IPS-15b (cell line): ENCODE measurements at regions not wholly inside any gene's neighbourhood (a gene's known extent, or its start where the extent isn't known, plus 50 kb on each side); places are given as distances from the start of the nearest gene placed in this dataset.

Experiments
- H3K27me3 ChIP-seq: one replicate; pipeline ENCODE4 v1.6.1; 2013; ENCODE audit warnings: low read length; ENCODE audit not compliant: control insufficient read depth, insufficient read depth
- H3K36me3 ChIP-seq: one replicate; pipeline ENCODE4 v1.6.1; 2013; ENCODE audit warnings: low read length; ENCODE audit not compliant: control insufficient read depth, insufficient read depth
- H3K4me1 ChIP-seq: one replicate; pipeline ENCODE4 v1.6.1; 2013; ENCODE audit warnings: mild to moderate bottlenecking, low read length; ENCODE audit not compliant: control insufficient read depth, insufficient read depth
- H3K4me3 ChIP-seq: one replicate; pipeline ENCODE4 v1.5.1; 2013; ENCODE audit warnings: low read depth, low read length
- H3K9ac ChIP-seq: one replicate; pipeline ENCODE4 v1.6.1; 2013; ENCODE audit warnings: low read depth, mild to moderate bottlenecking, low read length
- H3K9me3 ChIP-seq: one replicate; pipeline ENCODE4 v1.6.1; 2013; ENCODE audit warnings: mild to moderate bottlenecking, low read length; ENCODE audit not compliant: control insufficient read depth, insufficient read depth

GRCh38 chr16:27665881-27666280, 115.9 kb downstream of the KATNIP start:
- Histone ChIP-seq H3K4me1 (no peaks in the 10 kb centered on the region), H3K9me3 (no peaks in the 10 kb centered on the region), H3K4me3 (no peak overlapping the region), H3K27me3 (no peaks in the 10 kb centered on the region), H3K9ac (no peak overlapping the region), H3K36me3 (no peaks in the 10 kb centered on the region)

GRCh38 chr16:27670071-27670810, 120.3 kb downstream of the KATNIP start:
- H3K9ac ChIP-seq = no peak overlapping the region
- H3K27me3 ChIP-seq = no peaks in the 10 kb centered on the region
- no peak overlapping the region for H3K4me3 ChIP-seq
- H3K36me3 ChIP-seq = no peaks in the 10 kb centered on the region
- H3K4me1 ChIP-seq = no peaks in the 10 kb centered on the region
- H3K9me3 ChIP-seq = no peaks in the 10 kb centered on the region

GRCh38 chr16:27671410-27671809, 121.5 kb downstream of the KATNIP start:
- Histone ChIP-seq H3K27me3 (no peaks in the 10 kb centered on the region), H3K4me1 (no peaks in the 10 kb centered on the region), H3K4me3 (no peak overlapping the region), H3K36me3 (no peaks in the 10 kb centered on the region), H3K9ac (no peak overlapping the region), H3K9me3 (no peaks in the 10 kb centered on the region)

- H3K4me3 ChIP-seq = no peak overlapping the region
- no peaks in the 10 kb centered on the region for H3K4me1 ChIP-seq
- no peaks in the 10 kb centered on the region for H3K9me3 ChIP-seq
- H3K36me3 ChIP-seq = peaks cover 2% of the 10 kb centered on the region
- H3K27me3 ChIP-seq = no peaks in the 10 kb centered on the region
- H3K9ac ChIP-seq = no peak overlapping the region
These were observed 126.9 kb downstream of the KATNIP start for GRCh38 chr16:27676839-27677238.

GRCh38 chr16:27677263-27677662, 127.3 kb downstream of the KATNIP start:
- Histone ChIP-seq H3K36me3 (peaks cover 2% of the 10 kb centered on the region), H3K27me3 (no peaks in the 10 kb centered on the region), H3K9ac (no peak overlapping the region), H3K4me3 (no peak overlapping the region), H3K9me3 (no peaks in the 10 kb centered on the region), H3K4me1 (no peaks in the 10 kb centered on the region)

- Histone ChIP-seq H3K27me3 (no peaks in the 10 kb centered on the region), H3K9ac (no peak overlapping the region), H3K4me3 (no peak overlapping the region), H3K36me3 (peaks cover 2% of the 10 kb centered on the region), H3K4me1 (no peaks in the 10 kb centered on the region), H3K9me3 (no peaks in the 10 kb centered on the region)
These were observed 129.0 kb downstream of the KATNIP start for GRCh38 chr16:27678955-27679354.

- Histone ChIP-seq H3K9me3 (no peaks in the 10 kb centered on the region), H3K9ac (no peak overlapping the region), H3K36me3 (peaks cover 2% of the 10 kb centered on the region), H3K4me3 (no peak overlapping the region), H3K4me1 (no peaks in the 10 kb centered on the region), H3K27me3 (no peaks in the 10 kb centered on the region)
These were observed 130.0 kb downstream of the KATNIP start for GRCh38 chr16:27679899-27680298.

GRCh38 chr16:27681681-27682080, 131.7 kb downstream of the KATNIP start:
- Histone ChIP-seq H3K4me1 (no peaks in the 10 kb centered on the region), H3K4me3 (no peak overlapping the region), H3K27me3 (no peaks in the 10 kb centered on the region), H3K9me3 (no peaks in the 10 kb centered on the region), H3K9ac (no peak overlapping the region), H3K36me3 (peaks cover 2% of the 10 kb centered on the region)

GRCh38 chr16:27684047-27684446, 134.1 kb downstream of the KATNIP start:
- Histone ChIP-seq H3K9ac (no peak overlapping the region), H3K9me3 (no peaks in the 10 kb centered on the region), H3K27me3 (no peaks in the 10 kb centered on the region)

GRCh38 chr16:27685807-27686206, 135.9 kb downstream of the KATNIP start:
- H3K9me3 ChIP-seq = no peaks in the 10 kb centered on the region
- H3K4me1 ChIP-seq = no peaks in the 10 kb centered on the region
- no peak overlapping the region for H3K4me3 ChIP-seq
- no peak overlapping the region for H3K9ac ChIP-seq
- H3K36me3 ChIP-seq = no peaks in the 10 kb centered on the region
- H3K27me3 ChIP-seq = no peaks in the 10 kb centered on the region

More at GRCh38 chr16:27684047-27684446, 134.1 kb downstream of the KATNIP start:
- no peaks in the 10 kb centered on the region for H3K36me3 ChIP-seq
- no peaks in the 10 kb centered on the region for H3K4me1 ChIP-seq
- H3K4me3 ChIP-seq = no peak overlapping the region

- Histone ChIP-seq H3K4me1 (no peaks in the 10 kb centered on the region), H3K36me3 (no peaks in the 10 kb centered on the region), H3K9me3 (no peaks in the 10 kb centered on the region), H3K9ac (no peak overlapping the region), H3K27me3 (no peaks in the 10 kb centered on the region), H3K4me3 (no peak overlapping the region)
These were observed 137.0 kb downstream of the KATNIP start for GRCh38 chr16:27686926-27687325.

- no peaks in the 10 kb centered on the region for H3K36me3 ChIP-seq
- no peaks in the 10 kb centered on the region for H3K4me1 ChIP-seq
- H3K9ac ChIP-seq = no peak overlapping the region
- no peaks in the 10 kb centered on the region for H3K9me3 ChIP-seq
- no peak overlapping the region for H3K4me3 ChIP-seq
- H3K27me3 ChIP-seq = no peaks in the 10 kb centered on the region
These were observed 137.7 kb downstream of the KATNIP start for GRCh38 chr16:27687605-27688004.
